Peyer's patch (tissue), 4 donors: ENCODE measurements at regions not wholly inside any gene's neighbourhood (a gene's known extent, or its start where the extent isn't known, plus 50 kb on each side); places are given as distances from the start of the nearest gene placed in this dataset.

Experiments
- CTCF ChIP-seq, 6 experiments: fragments of 450-650 bp in 4 of 6; fragments of 200-600 bp in 2 of 6; sonication (generic) in 1 of 6; IDR thresholded peaks; one replicate each; pipeline ENCODE4 v1.5.1; 2017 to 2019; ENCODE audit warnings: antibody characterized with exemption in 6 of 6, mild to moderate bottlenecking in 3 of 6, moderate library complexity in 1 of 6
- POLR2A ChIP-seq, 2 donors: fragments of 450-650 bp; IDR thresholded peaks; one replicate each; pipeline ENCODE4 v1.5.1; 2017; ENCODE audit warnings: antibody characterized with exemption in 2 of 2, mild to moderate bottlenecking in 2 of 2, moderate library complexity in 2 of 2

- TF ChIP-seq POLR2A (IDR thresholded peaks at IDR 0.05) = no peak
- no peak for TF ChIP-seq CTCF (IDR thresholded peaks at IDR 0.05)
Observed at GRCh38 chr6:90429713-90430112, 133.1 kb upstream of the BACH2 start.
